SK-N-SH treated with all-trans-retinoic acid at 6 μM for 48 hours (cell line): ENCODE measurements at regions not wholly inside any gene's neighbourhood (a gene's known extent, or its start where the extent isn't known, plus 50 kb on each side); places are given as distances from the start of the nearest gene placed in this dataset.

Source experiments
- ATAC-seq: fragments of 200-7000 bp; cut with Tn5 transposase; 3 replicates; pipeline ENCODE4 v1.9.1; 2020; ENCODE audit warnings: mild to moderate bottlenecking, moderate library complexity
- ARNTL ChIP-seq: fragments of 450-650 bp; formaldehyde crosslinking; IDR thresholded peaks from 2 replicates; pipeline ENCODE4 v1.5.0; 2020; ENCODE audit warnings: low read depth, mild to moderate bottlenecking, moderate library complexity, borderline replicate concordance
- BACH2 ChIP-seq: fragments of 250-450 bp; sonication (Bioruptor Pico); IDR thresholded peaks from 2 replicates; pipeline ENCODE4 v1.9.0; 2021; ENCODE audit warnings: mild to moderate bottlenecking, borderline replicate concordance
- CREB5 ChIP-seq: fragments of 250-450 bp; sonication (Bioruptor Pico); IDR thresholded peaks from 2 replicates; pipeline ENCODE4 v1.5.1; 2020; ENCODE audit warnings: low read depth, mild to moderate bottlenecking, moderate library complexity
- CSDC2 ChIP-seq: fragments of 250-450 bp; sonication (Bioruptor Pico); IDR thresholded peaks from 2 replicates; pipeline ENCODE4 v1.5.0; 2020; ENCODE audit warnings: mild to moderate bottlenecking, moderate library complexity
- CSRNP3 ChIP-seq: fragments of 250-450 bp; sonication (Bioruptor Pico); IDR thresholded peaks from 2 replicates; pipeline ENCODE4 v1.5.1; 2021; ENCODE audit warnings: mild to moderate bottlenecking, moderate library complexity
- ESRRG ChIP-seq: fragments of 250-450 bp; sonication (Bioruptor Pico); IDR thresholded peaks from 2 replicates; pipeline ENCODE4 v1.6.1; 2021; ENCODE audit warnings: mild to moderate bottlenecking
- GLIS3 ChIP-seq: fragments of 250-450 bp; sonication (Bioruptor Pico); IDR thresholded peaks from 2 replicates; pipeline ENCODE4 v1.5.0; 2020; ENCODE audit warnings: mild to moderate bottlenecking, moderate library complexity
- ISL1 ChIP-seq: fragments of 250-450 bp; sonication (Bioruptor Pico); IDR thresholded peaks from 2 replicates; pipeline ENCODE4 v2.1.2; 2022; ENCODE audit warnings: mild to moderate bottlenecking, moderate library complexity
- OSR1 ChIP-seq: fragments of 250-450 bp; sonication (Bioruptor Pico); IDR thresholded peaks from 2 replicates; pipeline ENCODE4 v1.8.0; 2022; ENCODE audit warnings: moderate library complexity, mild to moderate bottlenecking, inconsistent platforms
- PATZ1 ChIP-seq: fragments of 250-450 bp; sonication (Bioruptor Pico); IDR thresholded peaks from 2 replicates; pipeline ENCODE4 v1.8.0; 2020; ENCODE audit warnings: mild to moderate bottlenecking, moderate library complexity, borderline replicate concordance
- POU6F1 ChIP-seq: fragments of 250-450 bp; sonication (Bioruptor Pico); IDR thresholded peaks from 2 replicates; pipeline ENCODE4 v1.8.0; 2021; ENCODE audit warnings: low read depth, mild to moderate bottlenecking, moderate library complexity, borderline replicate concordance
- PPARA ChIP-seq: fragments of 250-450 bp; sonication (Bioruptor Pico); IDR thresholded peaks from 2 replicates; pipeline ENCODE4 v1.5.0; 2020; ENCODE audit warnings: mild to moderate bottlenecking, borderline replicate concordance
- RARB ChIP-seq: fragments of 250-450 bp; sonication (Bioruptor Pico); IDR thresholded peaks from 2 replicates; pipeline ENCODE4 v1.8.0; 2021; ENCODE audit warnings: mild to moderate bottlenecking, moderate library complexity
- SNAI2 ChIP-seq: fragments of 250-450 bp; sonication (Bioruptor Pico); IDR thresholded peaks from 2 replicates; pipeline ENCODE4 v1.5.0; 2020; ENCODE audit warnings: mild to moderate bottlenecking, moderate library complexity
- TCF4 ChIP-seq: fragments of 250-450 bp; sonication (Bioruptor Pico); IDR thresholded peaks from 2 replicates; pipeline ENCODE4 v1.8.0; 2021; ENCODE audit warnings: mild to moderate bottlenecking, moderate library complexity, borderline replicate concordance
- TOX ChIP-seq: fragments of 250-450 bp; sonication (Bioruptor Pico); IDR thresholded peaks from 2 replicates; pipeline ENCODE4 v1.8.0; 2021; ENCODE audit warnings: mild to moderate bottlenecking, moderate library complexity, borderline replicate concordance
- TSHZ2 ChIP-seq: fragments of 250-450 bp; sonication (Bioruptor Pico); IDR thresholded peaks from 2 replicates; pipeline ENCODE4 v1.5.0; 2020; ENCODE audit warnings: mild to moderate bottlenecking, moderate library complexity
- ZC3H10 ChIP-seq: fragments of 250-450 bp; sonication (Bioruptor Pico); IDR thresholded peaks from 2 replicates; pipeline ENCODE4 v1.5.1; 2021; ENCODE audit warnings: mild to moderate bottlenecking, moderate library complexity
- ZFP3 ChIP-seq: fragments of 250-450 bp; sonication (Bioruptor Pico); IDR thresholded peaks from 2 replicates; pipeline ENCODE4 v1.5.0; 2020; ENCODE audit warnings: mild to moderate bottlenecking, moderate library complexity
- ZNF565 ChIP-seq: fragments of 450-650 bp; formaldehyde crosslinking; conservative IDR thresholded peaks from 2 replicates; pipeline ENCODE4 v1.5.0; 2020; ENCODE audit warnings: low read depth, mild to moderate bottlenecking, moderate library complexity
- ZNF70 ChIP-seq: fragments of 450-650 bp; formaldehyde crosslinking; IDR thresholded peaks from 2 replicates; pipeline ENCODE4 v1.5.0; 2020; ENCODE audit warnings: mild to moderate bottlenecking, moderate library complexity
- ZNF8 ChIP-seq: fragments of 450-650 bp; formaldehyde crosslinking; IDR thresholded peaks from 2 replicates; pipeline ENCODE4 v1.5.0; 2020; ENCODE audit warnings: mild to moderate bottlenecking, moderate library complexity

GRCh38 chr5:54883374-54884194 lies 101.8 kb downstream of the ESM1 start (continued):
- TF ChIP-seq CSRNP3 (CRISPR knock-in tag), result no peak

- no peak for TF ChIP-seq PATZ1
- TF ChIP-seq SNAI2, result no peak
- TF ChIP-seq ZNF70 (CRISPR knock-in tag), result no peak
- no peak for TF ChIP-seq ZFP3 (CRISPR knock-in tag)
- TF ChIP-seq RARB (CRISPR knock-in tag), result no peak
- no peak for TF ChIP-seq PPARA
- TF ChIP-seq BACH2 (CRISPR knock-in tag), result no peak
- no peak for TF ChIP-seq OSR1 (CRISPR knock-in tag)
- TF ChIP-seq CSDC2 (CRISPR knock-in tag), result no peak
- no peak for TF ChIP-seq ARNTL (CRISPR knock-in tag)
- no peak for TF ChIP-seq ZC3H10 (CRISPR knock-in tag)
- no peak for TF ChIP-seq ZNF565
- TF ChIP-seq GLIS3, result no peak
- no peak for TF ChIP-seq ZNF8 (CRISPR knock-in tag)
- no peak for TF ChIP-seq ESRRG
- no peak for TF ChIP-seq TOX (CRISPR knock-in tag)
- no peak for TF ChIP-seq CSRNP3 (CRISPR knock-in tag)
- TF ChIP-seq POU6F1, result no peak
- TF ChIP-seq TCF4 (CRISPR knock-in tag), result no peak
- no peak for ATAC-seq
These were observed 102.6 kb downstream of the ESM1 start for GRCh38 chr5:54882841-54883240.

GRCh38 chr5:54882101-54882500 lies 103.3 kb downstream of the ESM1 start:
- no peak for ATAC-seq
- no peak for TF ChIP-seq PPARA

GRCh38 chr5:54881286-54882005 lies 103.9 kb downstream of the ESM1 start:
- ATAC-seq, result no peak
- no peak for TF ChIP-seq PPARA
- TF ChIP-seq ZFP3 (CRISPR knock-in tag), result no peak
- TF ChIP-seq ZNF8 (CRISPR knock-in tag), result no peak
- no peak for TF ChIP-seq BACH2 (CRISPR knock-in tag)
- no peak for TF ChIP-seq CREB5 (CRISPR knock-in tag)
- TF ChIP-seq ISL1, result no peak
- no peak for TF ChIP-seq PATZ1
- TF ChIP-seq TSHZ2 (CRISPR knock-in tag), result no peak
